Thyroid gland (tissue), 4 donors: ENCODE measurements at regions not wholly inside any gene's neighbourhood (a gene's known extent, or its start where the extent isn't known, plus 50 kb on each side); places are given as distances from the start of the nearest gene placed in this dataset.

Experiments used
- CTCF ChIP-seq, 6 experiments: fragments of 200-600 bp in 3 of 6; fragments of 450-650 bp in 3 of 6; sonication (generic) in 3 of 6; IDR thresholded peaks; one replicate each; pipeline ENCODE4 v1.5.1; 2016 to 2019; ENCODE audit warnings: antibody characterized with exemption in 6 of 6, mild to moderate bottlenecking in 2 of 6, inconsistent platforms in 1 of 6, moderate library complexity in 1 of 6
- POLR2A ChIP-seq, 2 donors: fragments of 450-650 bp; IDR thresholded peaks; one replicate each; pipeline ENCODE4 v1.6.1; 2017; ENCODE audit warnings: antibody characterized with exemption in 2 of 2, mild to moderate bottlenecking in 2 of 2, moderate library complexity in 1 of 2

- no peak for TF ChIP-seq CTCF (IDR thresholded peaks at IDR 0.05)
- TF ChIP-seq POLR2A (IDR thresholded peaks at IDR 0.05): no peak
Measured at GRCh38 chr16:50989047-50989446, 162.0 kb downstream of the SALL1 start.
